Liver (tissue), 3 donors: ENCODE measurements at regions not wholly inside any gene's neighbourhood (a gene's known extent, or its start where the extent isn't known, plus 50 kb on each side); places are given as distances from the start of the nearest gene placed in this dataset.

Experiments
- CTCF ChIP-seq: fragments of 150-350 bp; IDR thresholded peaks from 2 replicates; pipeline ENCODE4 v1.5.1; 2017; ENCODE audit warnings: improper control_type of control experiment, low read depth, low read length; ENCODE audit not compliant: missing input control
- GABPA ChIP-seq, 2 donors: IDR thresholded peaks in 1 of 2; conservative IDR thresholded peaks in 1 of 2; 2 replicates each; pipeline ENCODE4 v1.6.1; 2016; ENCODE audit warnings: antibody characterized with exemption in 2 of 2, mild to moderate bottlenecking in 1 of 2, moderate library complexity in 1 of 2
- JUND ChIP-seq, 2 donors: IDR thresholded peaks; 2 replicates each; pipeline ENCODE4 v1.6.1; 2016; ENCODE audit warnings: antibody characterized with exemption in 2 of 2
- MAX ChIP-seq: IDR thresholded peaks from 2 replicates; pipeline ENCODE4 v1.6.1; 2016; ENCODE audit warnings: antibody characterized with exemption
- NR2F2 ChIP-seq: IDR thresholded peaks from 2 replicates; pipeline ENCODE4 v1.6.1; 2016; ENCODE audit warnings: antibody characterized with exemption
- RAD21 ChIP-seq, 2 donors: IDR thresholded peaks; 2 replicates each; pipeline ENCODE4 v1.6.1; 2016; ENCODE audit warnings: antibody characterized with exemption in 2 of 2, mild to moderate bottlenecking in 2 of 2
- REST ChIP-seq: IDR thresholded peaks from 2 replicates; pipeline ENCODE4 v1.6.1; 2016; ENCODE audit warnings: antibody characterized with exemption, mild to moderate bottlenecking
- RXRA ChIP-seq, 2 donors: IDR thresholded peaks; 2 replicates each; pipeline ENCODE4 v1.6.1; 2017 to 2018; ENCODE audit warnings: antibody characterized with exemption in 2 of 2, mild to moderate bottlenecking in 1 of 2
- SP1 ChIP-seq: IDR thresholded peaks from 2 replicates; pipeline ENCODE4 v1.6.1; 2018; ENCODE audit warnings: antibody characterized with exemption, mild to moderate bottlenecking
- TAF1 ChIP-seq: conservative IDR thresholded peaks from 2 replicates; pipeline ENCODE4 v1.6.1; 2016; ENCODE audit warnings: antibody characterized with exemption, mild to moderate bottlenecking
- donor health status: healthy.
- donor health status: healthy.

GRCh38 chr7:98465022-98465421 is 64.1 kb upstream of the BAIAP2L1 start:
- TF ChIP-seq GABPA (IDR thresholded peaks at IDR 0.05 in 1 of 2, conservative IDR thresholded peaks at IDR 0.05 in 1 of 2) (no peak), JUND (IDR thresholded peaks at IDR 0.05) (no peak), CTCF (no peak), TAF1 (no peak), RXRA (IDR thresholded peaks at IDR 0.05) (no peak), REST (no peak), NR2F2 (no peak), MAX (no peak), RAD21 (IDR thresholded peaks at IDR 0.05) (no peak), SP1 (no peak)
